GM23338 (cell line): ENCODE measurements at regions not wholly inside any gene's neighbourhood (a gene's known extent, or its start where the extent isn't known, plus 50 kb on each side); places are given as distances from the start of the nearest gene placed in this dataset.

Experiments used
- ATAC-seq: fragments of 200-7000 bp; cut with Tn5 transposase; 3 replicates; pipeline ENCODE4 v1.9.1; 2020
- DNase-seq: peaks from one replicate; pipeline ENCODE4 v3.0.0-alpha.2; 2015; ENCODE audit warnings: low spot score
- H2AFZ ChIP-seq: fragments of 200-600 bp; sonication (generic); 2 replicates; pipeline ENCODE4 v1.8.0; 2016; ENCODE audit warnings: antibody characterized with exemption, mild to moderate bottlenecking, moderate library complexity
- H3F3A ChIP-seq: fragments of 200-600 bp; sonication (generic); replicated peaks from 2 replicates; pipeline ENCODE4 v1.8.0; 2017; ENCODE audit warnings: antibody characterized with exemption, mixed run types, low read depth
- H3K27ac ChIP-seq: fragments of 200-600 bp; sonication (generic); 2 replicates; pipeline ENCODE4 v1.6.1; 2016; ENCODE audit warnings: low read depth
- H3K27me3 ChIP-seq: fragments of 200-600 bp; sonication (generic); 2 replicates; pipeline ENCODE4 v1.8.0; 2016; ENCODE audit warnings: mild to moderate bottlenecking, mixed run types, moderate library complexity; ENCODE audit not compliant: insufficient read depth
- H3K36me3 ChIP-seq: fragments of 200-600 bp; sonication (generic); 2 replicates; pipeline ENCODE4 v1.8.0; 2016; ENCODE audit warnings: mild to moderate bottlenecking; ENCODE audit not compliant: insufficient read depth
- H3K4me1 ChIP-seq: fragments of 200-600 bp; sonication (generic); 2 replicates; pipeline ENCODE4 v1.8.0; 2016; ENCODE audit warnings: mild to moderate bottlenecking, moderate library complexity; ENCODE audit not compliant: insufficient read depth
- H3K4me2 ChIP-seq: fragments of 200-600 bp; sonication (generic); 2 replicates; pipeline ENCODE4 v1.7.1; 2017; ENCODE audit warnings: mixed run types
- H3K4me3 ChIP-seq: fragments of 200-600 bp; sonication (generic); 2 replicates; pipeline ENCODE4 v1.6.1; 2016; ENCODE audit warnings: mixed run types
- H3K79me2 ChIP-seq: fragments of 200-600 bp; sonication (generic); replicated peaks from 2 replicates; pipeline ENCODE4 v1.8.0; 2017; ENCODE audit warnings: mild to moderate bottlenecking; ENCODE audit not compliant: insufficient read depth
- H3K9me2 ChIP-seq: fragments of 200-600 bp; sonication (generic); 2 replicates; pipeline ENCODE4 v1.8.0; 2017; ENCODE audit not compliant: insufficient read depth
- H4K20me1 ChIP-seq: fragments of 200-600 bp; sonication (generic); replicated peaks from 2 replicates; pipeline ENCODE4 v1.8.0; 2017; ENCODE audit warnings: mild to moderate bottlenecking; ENCODE audit not compliant: insufficient read depth
- H3K27ac Mint-ChIP-seq: 2 replicates; pipeline ENCODE4 v1.8.0; 2020; ENCODE audit warnings: inconsistent platforms, mild to moderate bottlenecking, moderate library complexity, mixed read lengths
- H3K27me3 Mint-ChIP-seq: 3 replicates; pipeline ENCODE4 v1.8.0; 2022; ENCODE audit warnings: low read depth, mild to moderate bottlenecking, moderate library complexity, mixed read lengths, inconsistent platforms; ENCODE audit not compliant: insufficient read depth, poor library complexity
- H3K36me3 Mint-ChIP-seq: 3 replicates; pipeline ENCODE4 v1.8.0; 2021; ENCODE audit warnings: low read depth, mild to moderate bottlenecking, inconsistent platforms, moderate library complexity, mixed read lengths
- H3K4me1 Mint-ChIP-seq: 3 replicates; pipeline ENCODE4 v1.8.0; 2020; ENCODE audit warnings: mild to moderate bottlenecking, inconsistent platforms, mixed read lengths
- H3K4me3 Mint-ChIP-seq: 3 replicates; pipeline ENCODE4 v1.8.0; 2021; ENCODE audit warnings: moderate library complexity, mild to moderate bottlenecking, inconsistent platforms, mixed read lengths
- H3K9me3 Mint-ChIP-seq: 3 replicates; pipeline ENCODE4 v1.8.0; 2020; ENCODE audit warnings: moderate library complexity, mild to moderate bottlenecking, inconsistent platforms, mixed read lengths
- CREB1 ChIP-seq: fragments of 250-450 bp; sonication (Bioruptor Pico); IDR thresholded peaks from 2 replicates; pipeline ENCODE4 v1.5.0; 2020; ENCODE audit warnings: low read depth, mild to moderate bottlenecking, moderate library complexity
- EZH2 ChIP-seq: fragments of 200-600 bp; sonication (generic); IDR thresholded peaks from one replicate; pipeline ENCODE4 v1.8.0; 2017; ENCODE audit warnings: antibody characterized with exemption, mild to moderate bottlenecking, low read depth; ENCODE audit not compliant: unreplicated experiment
- EZH2phosphoT487 ChIP-seq: fragments of 200-600 bp; sonication (generic); IDR thresholded peaks from one replicate; pipeline ENCODE4 v1.8.1; 2018; ENCODE audit warnings: antibody characterized with exemption; ENCODE audit not compliant: unreplicated experiment
- JUNB ChIP-seq: IDR thresholded peaks from one replicate; pipeline ENCODE4 v1.6.1; 2016; ENCODE audit warnings: antibody characterized with exemption; ENCODE audit not compliant: unreplicated experiment
- NANOG ChIP-seq: IDR thresholded peaks from 2 replicates; pipeline ENCODE4 v1.6.1; 2016; ENCODE audit warnings: antibody characterized with exemption, borderline replicate concordance
- POLR2AphosphoS5 ChIP-seq: IDR thresholded peaks from 2 replicates; pipeline ENCODE4 v1.6.1; 2016; ENCODE audit warnings: antibody characterized with exemption, low read depth
- STAT1 ChIP-seq: IDR thresholded peaks from one replicate; pipeline ENCODE4 v1.6.1; 2016; ENCODE audit warnings: antibody characterized with exemption; ENCODE audit not compliant: unreplicated experiment
- ZNF114 ChIP-seq: fragments of 250-450 bp; sonication (Bioruptor Pico); IDR thresholded peaks from 2 replicates; pipeline ENCODE4 v1.5.0; 2020; ENCODE audit warnings: mild to moderate bottlenecking, moderate library complexity
- ZNF331 ChIP-seq: fragments of 250-450 bp; sonication (Bioruptor Pico); IDR thresholded peaks from 2 replicates; pipeline ENCODE4 v1.5.0; 2020; ENCODE audit warnings: low read depth, mild to moderate bottlenecking, moderate library complexity
- TF ChIP-seq, protein P1 (sequence below): IDR thresholded peaks from 2 replicates; pipeline ENCODE4 v1.6.1; 2016; ENCODE audit warnings: antibody characterized with exemption
- TF ChIP-seq, protein P2 (sequence below), 2 experiments: fragments of 200-600 bp in 1 of 2; sonication (generic) in 1 of 2; conservative IDR thresholded peaks; 2 replicates each; pipeline versions ENCODE4 v1.5.1 to v1.6.1; 2016 to 2017; ENCODE audit warnings: antibody characterized with exemption in 2 of 2, low read depth in 2 of 2, mild to moderate bottlenecking in 2 of 2, moderate library complexity in 1 of 2
- TF ChIP-seq, protein P3 (sequence below): fragments of 250-450 bp; sonication (Bioruptor Pico); IDR thresholded peaks from 2 replicates; pipeline ENCODE4 v1.5.0; 2020; ENCODE audit warnings: mild to moderate bottlenecking, moderate library complexity
- TF ChIP-seq, protein P4 (sequence below): IDR thresholded peaks from one replicate; pipeline ENCODE4 v1.6.1; 2018; ENCODE audit warnings: antibody characterized with exemption; ENCODE audit not compliant: unreplicated experiment

DNA sequence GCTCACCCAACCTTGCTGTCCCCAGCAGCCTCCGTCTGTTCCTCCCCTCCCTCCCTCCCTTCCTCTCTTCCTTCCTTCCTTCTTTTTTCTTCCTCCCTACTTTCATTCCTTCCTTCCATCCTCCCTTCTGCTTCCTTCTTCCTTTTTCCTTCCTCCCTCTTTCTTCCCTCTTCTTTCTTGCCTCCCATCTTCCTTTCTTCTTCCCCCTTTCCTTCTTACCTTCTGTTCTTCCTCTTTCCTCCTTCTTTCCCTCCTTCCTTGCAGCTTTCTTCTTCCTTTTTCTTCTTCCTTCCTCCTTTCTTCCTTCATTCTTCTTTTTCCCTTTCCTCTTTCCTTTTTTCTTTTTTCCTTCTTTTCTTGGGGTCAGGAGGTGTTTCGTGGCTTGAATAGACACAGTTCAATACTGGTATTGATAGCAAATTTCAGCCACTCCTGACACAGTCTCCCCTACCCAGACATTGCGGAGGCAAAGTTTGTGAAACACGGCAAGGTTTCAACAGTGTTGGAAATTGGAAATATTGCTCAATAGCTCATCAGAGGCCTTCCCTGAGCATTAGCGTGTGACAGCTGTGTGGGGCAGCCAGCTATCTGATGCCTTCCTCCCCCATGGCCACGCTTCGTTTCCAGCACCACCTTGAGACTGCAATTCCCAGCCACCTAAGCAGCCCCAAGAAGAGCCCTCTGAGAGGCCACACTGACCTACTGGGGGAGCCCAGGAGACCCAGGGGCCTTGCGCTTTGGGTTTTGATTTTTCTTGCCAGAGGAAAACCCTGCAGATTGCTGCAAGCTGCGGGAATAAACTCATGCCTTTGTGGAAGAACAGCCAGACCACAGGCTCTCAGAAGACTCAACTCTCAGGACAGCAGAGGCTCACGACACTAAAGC is 82.2 kb downstream of the KLF15 start:
- H3K4me3 ChIP-seq, result no peak overlapping the region
- no peak overlapping the region for H3K27ac ChIP-seq
- H3K4me2 ChIP-seq, result no peak overlapping the region
- no peaks in the 10 kb centered on the region; the same call in 2 of the 3 replicates for H3K4me1 Mint-ChIP-seq
- H2AFZ ChIP-seq, result no peak overlapping the region
- H3K27me3 Mint-ChIP-seq, result peaks cover 8% of the 10 kb centered on the region
- H3K27me3 ChIP-seq, result no peaks in the 10 kb centered on the region
- no peaks in the 10 kb centered on the region; the same call in 2 of the 3 replicates for H3K36me3 Mint-ChIP-seq
- ATAC-seq (no peak), DNase-seq (no peak)
- no peaks in the 10 kb centered on the region for H3K4me1 ChIP-seq
- H3K36me3 ChIP-seq, result no peaks in the 10 kb centered on the region
- H3K9me3 Mint-ChIP-seq, result no peaks in the 10 kb centered on the region
- H3K9me2 ChIP-seq, result no peaks in the 10 kb centered on the region
- H3K4me3 Mint-ChIP-seq, result no peak overlapping the region
- no peaks in the 10 kb centered on the region for H3K79me2 ChIP-seq
- no peak overlapping the region for H3K27ac Mint-ChIP-seq
- TF ChIP-seq, protein P1, sequence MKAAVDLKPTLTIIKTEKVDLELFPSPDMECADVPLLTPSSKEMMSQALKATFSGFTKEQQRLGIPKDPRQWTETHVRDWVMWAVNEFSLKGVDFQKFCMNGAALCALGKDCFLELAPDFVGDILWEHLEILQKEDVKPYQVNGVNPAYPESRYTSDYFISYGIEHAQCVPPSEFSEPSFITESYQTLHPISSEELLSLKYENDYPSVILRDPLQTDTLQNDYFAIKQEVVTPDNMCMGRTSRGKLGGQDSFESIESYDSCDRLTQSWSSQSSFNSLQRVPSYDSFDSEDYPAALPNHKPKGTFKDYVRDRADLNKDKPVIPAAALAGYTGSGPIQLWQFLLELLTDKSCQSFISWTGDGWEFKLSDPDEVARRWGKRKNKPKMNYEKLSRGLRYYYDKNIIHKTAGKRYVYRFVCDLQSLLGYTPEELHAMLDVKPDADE, result no peak
- TF ChIP-seq POLR2AphosphoS5 (no peak), NANOG (no peak), JUNB (no peak), ZNF114 (CRISPR knock-in tag) (no peak), ZNF331 (no peak), CREB1 (CRISPR knock-in tag) (no peak), STAT1 (no peak), EZH2phosphoT487 (no peak), EZH2 (no peak)
- TF ChIP-seq, protein P2, sequence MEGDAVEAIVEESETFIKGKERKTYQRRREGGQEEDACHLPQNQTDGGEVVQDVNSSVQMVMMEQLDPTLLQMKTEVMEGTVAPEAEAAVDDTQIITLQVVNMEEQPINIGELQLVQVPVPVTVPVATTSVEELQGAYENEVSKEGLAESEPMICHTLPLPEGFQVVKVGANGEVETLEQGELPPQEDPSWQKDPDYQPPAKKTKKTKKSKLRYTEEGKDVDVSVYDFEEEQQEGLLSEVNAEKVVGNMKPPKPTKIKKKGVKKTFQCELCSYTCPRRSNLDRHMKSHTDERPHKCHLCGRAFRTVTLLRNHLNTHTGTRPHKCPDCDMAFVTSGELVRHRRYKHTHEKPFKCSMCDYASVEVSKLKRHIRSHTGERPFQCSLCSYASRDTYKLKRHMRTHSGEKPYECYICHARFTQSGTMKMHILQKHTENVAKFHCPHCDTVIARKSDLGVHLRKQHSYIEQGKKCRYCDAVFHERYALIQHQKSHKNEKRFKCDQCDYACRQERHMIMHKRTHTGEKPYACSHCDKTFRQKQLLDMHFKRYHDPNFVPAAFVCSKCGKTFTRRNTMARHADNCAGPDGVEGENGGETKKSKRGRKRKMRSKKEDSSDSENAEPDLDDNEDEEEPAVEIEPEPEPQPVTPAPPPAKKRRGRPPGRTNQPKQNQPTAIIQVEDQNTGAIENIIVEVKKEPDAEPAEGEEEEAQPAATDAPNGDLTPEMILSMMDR (conservative IDR thresholded peaks at IDR 0.05; ENCODE audit: low read depth in 2 of 2), result no peak
- TF ChIP-seq, protein P3, sequence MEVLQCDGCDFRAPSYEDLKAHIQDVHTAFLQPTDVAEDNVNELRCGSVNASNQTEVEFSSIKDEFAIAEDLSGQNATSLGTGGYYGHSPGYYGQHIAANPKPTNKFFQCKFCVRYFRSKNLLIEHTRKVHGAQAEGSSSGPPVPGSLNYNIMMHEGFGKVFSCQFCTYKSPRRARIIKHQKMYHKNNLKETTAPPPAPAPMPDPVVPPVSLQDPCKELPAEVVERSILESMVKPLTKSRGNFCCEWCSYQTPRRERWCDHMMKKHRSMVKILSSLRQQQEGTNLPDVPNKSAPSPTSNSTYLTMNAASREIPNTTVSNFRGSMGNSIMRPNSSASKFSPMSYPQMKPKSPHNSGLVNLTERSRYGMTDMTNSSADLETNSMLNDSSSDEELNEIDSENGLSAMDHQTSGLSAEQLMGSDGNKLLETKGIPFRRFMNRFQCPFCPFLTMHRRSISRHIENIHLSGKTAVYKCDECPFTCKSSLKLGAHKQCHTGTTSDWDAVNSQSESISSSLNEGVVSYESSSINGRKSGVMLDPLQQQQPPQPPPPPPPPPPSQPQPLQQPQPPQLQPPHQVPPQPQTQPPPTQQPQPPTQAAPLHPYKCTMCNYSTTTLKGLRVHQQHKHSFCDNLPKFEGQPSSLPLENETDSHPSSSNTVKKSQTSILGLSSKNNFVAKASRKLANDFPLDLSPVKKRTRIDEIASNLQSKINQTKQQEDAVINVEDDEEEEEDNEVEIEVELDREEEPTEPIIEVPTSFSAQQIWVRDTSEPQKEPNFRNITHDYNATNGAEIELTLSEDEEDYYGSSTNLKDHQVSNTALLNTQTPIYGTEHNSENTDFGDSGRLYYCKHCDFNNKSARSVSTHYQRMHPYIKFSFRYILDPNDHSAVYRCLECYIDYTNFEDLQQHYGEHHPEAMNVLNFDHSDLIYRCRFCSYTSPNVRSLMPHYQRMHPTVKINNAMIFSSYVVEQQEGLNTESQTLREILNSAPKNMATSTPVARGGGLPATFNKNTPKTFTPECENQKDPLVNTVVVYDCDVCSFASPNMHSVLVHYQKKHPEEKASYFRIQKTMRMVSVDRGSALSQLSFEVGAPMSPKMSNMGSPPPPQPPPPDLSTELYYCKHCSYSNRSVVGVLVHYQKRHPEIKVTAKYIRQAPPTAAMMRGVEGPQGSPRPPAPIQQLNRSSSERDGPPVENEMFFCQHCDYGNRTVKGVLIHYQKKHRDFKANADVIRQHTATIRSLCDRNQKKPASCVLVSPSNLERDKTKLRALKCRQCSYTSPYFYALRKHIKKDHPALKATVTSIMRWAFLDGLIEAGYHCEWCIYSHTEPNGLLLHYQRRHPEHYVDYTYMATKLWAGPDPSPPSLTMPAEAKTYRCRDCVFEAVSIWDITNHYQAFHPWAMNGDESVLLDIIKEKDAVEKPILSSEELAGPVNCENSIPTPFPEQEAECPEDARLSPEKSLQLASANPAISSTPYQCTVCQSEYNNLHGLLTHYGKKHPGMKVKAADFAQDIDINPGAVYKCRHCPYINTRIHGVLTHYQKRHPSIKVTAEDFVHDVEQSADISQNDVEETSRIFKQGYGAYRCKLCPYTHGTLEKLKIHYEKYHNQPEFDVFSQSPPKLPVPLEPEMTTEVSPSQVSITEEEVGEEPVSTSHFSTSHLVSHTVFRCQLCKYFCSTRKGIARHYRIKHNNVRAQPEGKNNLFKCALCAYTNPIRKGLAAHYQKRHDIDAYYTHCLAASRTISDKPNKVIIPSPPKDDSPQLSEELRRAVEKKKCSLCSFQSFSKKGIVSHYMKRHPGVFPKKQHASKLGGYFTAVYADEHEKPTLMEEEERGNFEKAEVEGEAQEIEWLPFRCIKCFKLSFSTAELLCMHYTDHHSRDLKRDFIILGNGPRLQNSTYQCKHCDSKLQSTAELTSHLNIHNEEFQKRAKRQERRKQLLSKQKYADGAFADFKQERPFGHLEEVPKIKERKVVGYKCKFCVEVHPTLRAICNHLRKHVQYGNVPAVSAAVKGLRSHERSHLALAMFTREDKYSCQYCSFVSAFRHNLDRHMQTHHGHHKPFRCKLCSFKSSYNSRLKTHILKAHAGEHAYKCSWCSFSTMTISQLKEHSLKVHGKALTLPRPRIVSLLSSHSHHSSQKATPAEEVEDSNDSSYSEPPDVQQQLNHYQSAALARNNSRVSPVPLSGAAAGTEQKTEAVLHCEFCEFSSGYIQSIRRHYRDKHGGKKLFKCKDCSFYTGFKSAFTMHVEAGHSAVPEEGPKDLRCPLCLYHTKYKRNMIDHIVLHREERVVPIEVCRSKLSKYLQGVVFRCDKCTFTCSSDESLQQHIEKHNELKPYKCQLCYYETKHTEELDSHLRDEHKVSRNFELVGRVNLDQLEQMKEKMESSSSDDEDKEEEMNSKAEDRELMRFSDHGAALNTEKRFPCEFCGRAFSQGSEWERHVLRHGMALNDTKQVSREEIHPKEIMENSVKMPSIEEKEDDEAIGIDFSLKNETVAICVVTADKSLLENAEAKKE (CRISPR knock-in tag), result no peak
- TF ChIP-seq, protein P4, sequence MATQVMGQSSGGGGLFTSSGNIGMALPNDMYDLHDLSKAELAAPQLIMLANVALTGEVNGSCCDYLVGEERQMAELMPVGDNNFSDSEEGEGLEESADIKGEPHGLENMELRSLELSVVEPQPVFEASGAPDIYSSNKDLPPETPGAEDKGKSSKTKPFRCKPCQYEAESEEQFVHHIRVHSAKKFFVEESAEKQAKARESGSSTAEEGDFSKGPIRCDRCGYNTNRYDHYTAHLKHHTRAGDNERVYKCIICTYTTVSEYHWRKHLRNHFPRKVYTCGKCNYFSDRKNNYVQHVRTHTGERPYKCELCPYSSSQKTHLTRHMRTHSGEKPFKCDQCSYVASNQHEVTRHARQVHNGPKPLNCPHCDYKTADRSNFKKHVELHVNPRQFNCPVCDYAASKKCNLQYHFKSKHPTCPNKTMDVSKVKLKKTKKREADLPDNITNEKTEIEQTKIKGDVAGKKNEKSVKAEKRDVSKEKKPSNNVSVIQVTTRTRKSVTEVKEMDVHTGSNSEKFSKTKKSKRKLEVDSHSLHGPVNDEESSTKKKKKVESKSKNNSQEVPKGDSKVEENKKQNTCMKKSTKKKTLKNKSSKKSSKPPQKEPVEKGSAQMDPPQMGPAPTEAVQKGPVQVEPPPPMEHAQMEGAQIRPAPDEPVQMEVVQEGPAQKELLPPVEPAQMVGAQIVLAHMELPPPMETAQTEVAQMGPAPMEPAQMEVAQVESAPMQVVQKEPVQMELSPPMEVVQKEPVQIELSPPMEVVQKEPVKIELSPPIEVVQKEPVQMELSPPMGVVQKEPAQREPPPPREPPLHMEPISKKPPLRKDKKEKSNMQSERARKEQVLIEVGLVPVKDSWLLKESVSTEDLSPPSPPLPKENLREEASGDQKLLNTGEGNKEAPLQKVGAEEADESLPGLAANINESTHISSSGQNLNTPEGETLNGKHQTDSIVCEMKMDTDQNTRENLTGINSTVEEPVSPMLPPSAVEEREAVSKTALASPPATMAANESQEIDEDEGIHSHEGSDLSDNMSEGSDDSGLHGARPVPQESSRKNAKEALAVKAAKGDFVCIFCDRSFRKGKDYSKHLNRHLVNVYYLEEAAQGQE, result no peak
- H4K20me1 ChIP-seq, result no peaks in the 10 kb centered on the region
- H3F3A ChIP-seq, result no peaks in the 10 kb centered on the region
